Muscle of back (tissue), 3 donors: ENCODE measurements at regions not wholly inside any gene's neighbourhood (a gene's known extent, or its start where the extent isn't known, plus 50 kb on each side); places are given as distances from the start of the nearest gene placed in this dataset.

Source experiments
- DNase-seq, 3 donors: peaks; one replicate each; pipeline versions ENCODE4 v3.0.0 to v3.0.0-alpha.2; 2013

DNA sequence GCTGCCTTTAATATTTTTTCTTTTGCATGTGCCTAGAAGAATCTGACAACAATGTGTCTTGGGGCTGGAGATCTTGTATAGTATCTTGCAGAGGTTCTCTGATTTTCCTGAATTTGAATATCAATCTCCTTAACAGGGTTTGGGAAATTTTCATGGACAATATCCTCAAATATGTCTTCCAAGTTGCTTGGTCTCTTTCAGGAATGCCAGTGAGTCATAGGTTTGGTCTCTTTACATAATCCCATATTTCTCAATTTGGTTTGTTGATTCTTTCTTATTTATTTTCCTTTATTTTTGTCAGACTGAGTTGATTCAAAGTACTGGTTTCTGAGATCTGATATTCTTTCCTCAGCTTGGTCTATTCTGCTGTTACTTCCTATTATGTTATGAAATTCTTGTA lies 208.7 kb upstream of the GLI3 start:
- DNase-seq = no peak

- DNase-seq = no peak
These were observed 203.9 kb upstream of the GLI3 start for GRCh38 chr7:42440951-42441350.

GRCh38 chr7:42432644-42433043 lies 195.6 kb upstream of the GLI3 start:
- no peak for DNase-seq

DNA sequence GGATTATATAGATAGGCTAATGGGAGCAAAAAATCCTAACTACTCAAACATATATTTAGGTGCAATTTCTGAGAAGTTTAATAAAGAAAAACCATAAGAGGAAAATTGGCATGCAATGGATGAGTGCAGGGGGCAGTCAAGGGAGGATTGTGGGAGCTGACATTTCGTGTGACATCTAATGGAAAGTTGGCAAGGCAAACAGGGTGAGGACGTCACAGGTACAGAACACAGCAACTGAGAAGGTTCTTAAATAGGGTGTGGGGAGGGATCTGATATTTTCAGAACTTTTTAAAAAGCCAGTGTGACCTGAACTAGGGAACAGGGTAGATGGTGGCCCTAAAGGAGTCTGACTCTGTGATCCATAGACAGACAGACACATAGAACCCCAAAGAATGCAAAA lies 194.9 kb upstream of the GLI3 start:
- no peak for DNase-seq

- no peak for DNase-seq
These were observed 192.3 kb upstream of the GLI3 start for GRCh38 chr7:42429339-42429738.

GRCh38 chr7:42426163-42426562 lies 189.2 kb upstream of the GLI3 start:
- DNase-seq = no peak

DNA sequence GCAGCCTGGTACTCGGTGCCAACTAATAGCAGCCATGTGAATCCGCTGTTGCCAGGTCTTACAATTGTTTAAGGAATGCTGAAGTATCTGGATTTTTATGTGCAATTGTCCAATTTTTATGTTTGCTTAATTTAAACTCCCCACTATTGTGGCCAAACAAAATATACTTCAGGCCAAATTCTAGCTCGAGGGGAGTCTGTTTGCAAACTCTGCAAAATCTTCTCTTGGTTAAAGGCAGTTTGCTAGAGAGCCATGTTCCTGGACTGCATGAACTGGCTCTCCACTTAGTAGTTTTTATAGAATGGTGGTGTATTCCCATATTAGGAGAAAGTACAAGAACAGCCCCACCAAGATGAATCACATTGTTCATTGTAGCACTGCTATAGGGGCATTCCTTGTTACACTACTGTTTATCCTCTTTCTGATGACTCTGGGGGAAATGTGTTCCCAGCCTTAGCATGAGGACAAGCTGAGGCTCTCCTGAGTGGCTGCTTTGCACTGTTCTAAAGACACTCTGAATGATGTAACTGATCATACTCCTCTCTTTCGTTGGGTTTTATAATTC lies 178.0 kb upstream of the GLI3 start:
- peak in 2 of 3 donors; percentile 22 to 59 for DNase-seq

GRCh38 chr7:42414028-42414427 lies 177.0 kb upstream of the GLI3 start:
- DNase-seq = no peak

DNA sequence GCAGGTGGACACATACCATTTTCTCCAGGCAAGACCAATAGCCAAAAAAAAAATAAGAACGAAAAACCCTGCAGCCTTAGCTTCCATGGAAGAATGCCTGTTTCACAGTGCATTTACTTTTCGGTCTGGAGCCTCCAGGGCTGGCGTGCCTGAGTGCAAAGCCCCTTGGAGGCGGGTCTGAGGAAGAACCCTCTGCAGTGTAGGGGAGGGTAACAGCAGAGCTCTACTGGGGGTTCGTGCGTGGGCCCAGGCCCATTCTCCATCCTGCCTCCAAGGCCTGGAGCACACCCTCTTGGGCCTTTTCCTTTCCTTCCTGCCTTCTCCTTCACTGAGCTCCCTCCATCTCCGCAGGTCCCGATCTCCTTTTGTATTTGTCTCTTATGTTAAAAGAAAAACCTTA lies 172.3 kb upstream of the GLI3 start:
- no peak for DNase-seq

GRCh38 chr7:42407833-42408232 lies 170.8 kb upstream of the GLI3 start:
- DNase-seq = no peak

DNA sequence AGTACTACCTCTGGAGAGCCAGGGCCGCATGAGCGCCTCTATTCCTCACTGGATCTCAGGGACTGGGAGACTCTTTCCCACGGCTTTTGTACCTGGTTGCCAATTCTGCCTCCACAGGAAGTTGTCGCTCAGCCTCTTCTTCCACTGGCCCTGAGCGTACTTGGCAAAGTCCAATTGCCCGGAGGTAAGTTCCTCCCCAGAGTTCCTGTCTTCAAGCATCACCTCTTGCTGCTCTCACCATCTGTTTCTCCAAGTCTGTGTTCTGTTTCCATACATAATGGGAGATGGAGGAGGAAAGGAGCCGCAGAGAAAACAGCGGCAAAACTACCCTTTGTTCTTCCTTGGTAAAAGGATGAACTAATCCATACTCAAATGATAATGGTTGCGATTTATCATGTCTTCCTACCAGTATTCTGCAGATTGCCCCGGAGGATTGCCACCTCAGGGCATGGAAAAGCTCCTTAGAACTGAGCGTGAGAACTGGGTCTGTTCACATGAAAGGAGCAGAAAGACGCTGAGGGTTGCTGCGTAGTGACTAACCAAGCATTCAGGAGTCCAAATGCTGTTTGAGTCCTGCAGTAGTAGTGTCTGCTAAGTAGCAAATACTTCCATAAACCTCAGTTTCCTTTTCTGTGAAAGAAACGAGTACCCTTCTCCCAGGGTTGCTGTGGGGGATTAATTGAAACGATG lies 170.2 kb upstream of the GLI3 start:
- no peak for DNase-seq

DNA sequence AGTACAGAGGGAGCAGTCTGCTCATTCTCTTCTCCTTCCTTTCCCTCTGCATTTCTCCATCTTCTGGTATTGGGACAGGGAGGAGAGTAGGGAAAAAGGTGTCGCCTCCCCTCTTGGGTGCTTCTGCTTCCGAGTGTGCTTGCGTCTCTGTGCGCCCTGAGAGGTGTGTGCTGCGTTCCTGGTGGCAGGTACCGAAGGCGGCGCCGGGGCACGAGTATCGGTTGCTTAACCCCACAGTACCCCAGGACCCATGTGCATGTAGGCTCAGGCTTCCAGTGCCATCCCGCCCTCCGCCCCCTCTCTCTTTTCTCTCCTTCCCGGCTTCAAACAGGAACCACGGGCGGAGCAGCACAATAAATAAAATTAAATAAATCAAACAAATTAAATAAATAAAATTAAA lies 169.3 kb upstream of the GLI3 start:
- no peak for DNase-seq

GRCh38 chr7:42405782-42406181 lies 168.8 kb upstream of the GLI3 start:
- DNase-seq = no peak

DNA sequence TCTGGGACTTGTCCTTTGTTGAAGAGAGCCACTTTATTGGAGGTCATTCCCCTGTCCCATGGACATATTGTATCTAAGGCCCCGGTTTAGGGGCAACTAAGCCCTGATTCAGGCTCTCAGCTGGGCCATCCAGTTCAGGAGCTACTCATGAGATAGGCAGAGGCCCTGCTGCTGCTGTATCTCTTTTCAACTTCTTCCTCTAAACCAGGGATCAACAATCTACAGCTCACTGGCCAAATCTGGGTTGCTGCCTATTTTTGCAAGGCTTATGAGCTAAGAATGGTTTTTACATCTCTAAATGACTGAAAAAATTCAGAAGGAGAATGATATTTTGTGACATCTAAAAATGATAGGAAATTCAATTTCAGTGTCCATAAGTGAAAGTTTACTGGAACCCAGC lies 166.8 kb upstream of the GLI3 start:
- DNase-seq = no peak

GRCh38 chr7:42400961-42401360 lies 164.0 kb upstream of the GLI3 start:
- DNase-seq = no peak

- no peak for DNase-seq
These were observed 163.3 kb upstream of the GLI3 start for GRCh38 chr7:42400211-42400772.

- DNase-seq = peak in 2 of 3 donors; percentile 37 to 67
These were observed 158.6 kb upstream of the GLI3 start for GRCh38 chr7:42395607-42396006.

DNA sequence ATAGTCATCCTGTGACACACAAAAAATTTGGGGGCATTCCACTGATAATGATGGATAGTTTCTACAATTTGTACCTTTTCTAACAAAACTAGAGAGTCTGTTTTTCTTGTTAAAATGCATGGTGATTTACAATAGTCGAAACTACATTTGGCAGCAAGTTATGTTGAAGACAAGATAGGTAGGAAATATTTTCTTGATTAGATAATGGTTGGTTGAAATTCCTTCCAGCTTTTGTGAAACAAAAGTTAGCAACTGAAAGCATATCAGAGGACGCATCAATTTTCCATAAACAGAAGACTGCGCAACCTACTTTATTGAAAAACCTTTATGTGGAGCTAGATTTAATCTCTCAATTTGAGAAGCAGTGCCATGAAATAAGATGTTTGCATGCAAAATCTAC lies 155.8 kb upstream of the GLI3 start:
- peak in 1 of 3 donors; percentile 31 for DNase-seq

- no peak for DNase-seq
These were observed 152.7 kb upstream of the GLI3 start for GRCh38 chr7:42389697-42390096.

GRCh38 chr7:42385912-42386311 lies 148.9 kb upstream of the GLI3 start:
- DNase-seq = no peak

GRCh38 chr7:42381161-42381560 lies 144.2 kb upstream of the GLI3 start:
- peak in 2 of 3 donors; percentile 51 to 60 for DNase-seq

DNA sequence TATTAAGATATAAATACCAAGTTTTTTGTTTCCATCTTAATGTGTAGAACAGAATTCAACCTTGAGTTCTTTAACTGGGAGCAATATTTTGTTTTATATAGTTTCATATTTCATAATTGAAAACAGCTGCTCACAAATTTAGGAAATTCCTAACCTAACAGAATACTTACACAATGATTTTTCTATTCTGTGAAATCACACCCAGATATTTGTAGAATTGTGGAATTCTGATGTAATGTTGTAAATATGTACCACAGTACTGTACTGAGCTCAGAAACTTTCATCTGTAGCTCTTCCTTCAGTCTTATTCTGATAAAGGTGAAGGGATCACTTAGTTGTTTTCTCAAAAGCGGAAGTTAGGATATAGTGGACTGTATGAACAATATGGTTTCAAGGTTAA lies 143.4 kb upstream of the GLI3 start:
- DNase-seq = peak; percentile 31 to 61 (median 54)

DNA sequence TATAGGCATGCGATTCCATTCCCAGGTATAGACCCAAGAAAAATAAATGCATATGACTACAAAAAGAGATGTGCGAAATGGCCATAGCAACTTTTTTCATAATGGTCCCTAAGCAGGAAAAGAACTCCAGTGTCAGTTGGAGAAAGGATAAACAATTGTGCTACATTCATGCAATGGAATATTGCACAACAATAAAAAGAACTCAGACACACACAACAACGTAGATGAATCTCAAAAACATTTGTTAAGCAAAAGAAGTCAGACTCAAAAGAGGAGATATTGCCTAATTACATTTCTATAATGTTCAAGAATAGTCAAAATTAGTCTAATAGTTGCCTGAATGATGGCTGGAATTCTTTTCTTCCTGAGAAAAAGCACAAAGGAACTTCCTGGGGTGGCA lies 141.1 kb upstream of the GLI3 start:
- DNase-seq = no peak

DNA sequence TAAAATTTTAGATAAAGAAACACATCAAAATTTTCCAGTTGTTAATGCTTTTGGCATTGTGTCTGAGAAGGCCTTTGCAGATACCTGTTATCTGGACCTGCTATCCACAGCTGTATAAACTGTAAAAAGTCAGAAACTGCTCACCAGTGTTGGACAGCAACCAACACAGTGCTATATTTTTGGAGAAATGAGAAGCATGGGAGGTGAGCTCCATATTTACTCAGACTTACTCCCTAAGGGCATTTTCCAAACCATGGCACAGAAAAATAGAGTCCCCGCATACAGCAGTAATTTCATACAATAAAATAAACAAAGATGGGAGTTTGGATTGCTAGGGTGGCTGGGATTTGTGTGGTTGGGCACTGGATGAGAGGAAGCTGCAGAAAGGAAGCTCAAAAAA lies 136.3 kb upstream of the GLI3 start:
- DNase-seq = no peak
